ENCODE measurements at regions not wholly inside any gene's neighbourhood (a gene's known extent, or its start where the extent isn't known, plus 50 kb on each side); places are given as distances from the start of the nearest gene placed in this dataset.
"Not testable (repeated sequence)": the region's sequence is repeated elsewhere in the genome, so short reads cannot be mapped to it uniquely, and the experiment has no call there.

DNA sequence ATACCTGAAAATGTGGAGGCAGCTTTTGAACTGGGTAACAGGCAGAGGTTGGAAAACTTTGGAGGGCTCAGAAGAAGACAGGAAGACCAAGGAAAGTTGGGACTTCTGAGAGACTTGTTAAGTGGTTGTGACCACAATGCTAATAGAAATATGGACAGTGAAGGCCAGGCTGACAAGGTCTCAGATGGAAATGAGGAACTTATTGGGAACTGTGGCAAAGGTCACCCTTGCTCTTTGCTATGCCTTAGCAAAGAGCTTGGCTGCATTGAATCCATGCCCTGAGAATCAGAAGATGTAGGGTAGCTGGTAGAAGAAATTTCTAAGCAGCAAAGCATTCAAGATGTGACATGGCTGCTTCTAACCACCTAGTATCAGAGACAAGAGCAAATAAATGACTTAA lies 244.4 kb upstream of the ADRA1B start:
- TF ChIP-seq, protein P1, sequence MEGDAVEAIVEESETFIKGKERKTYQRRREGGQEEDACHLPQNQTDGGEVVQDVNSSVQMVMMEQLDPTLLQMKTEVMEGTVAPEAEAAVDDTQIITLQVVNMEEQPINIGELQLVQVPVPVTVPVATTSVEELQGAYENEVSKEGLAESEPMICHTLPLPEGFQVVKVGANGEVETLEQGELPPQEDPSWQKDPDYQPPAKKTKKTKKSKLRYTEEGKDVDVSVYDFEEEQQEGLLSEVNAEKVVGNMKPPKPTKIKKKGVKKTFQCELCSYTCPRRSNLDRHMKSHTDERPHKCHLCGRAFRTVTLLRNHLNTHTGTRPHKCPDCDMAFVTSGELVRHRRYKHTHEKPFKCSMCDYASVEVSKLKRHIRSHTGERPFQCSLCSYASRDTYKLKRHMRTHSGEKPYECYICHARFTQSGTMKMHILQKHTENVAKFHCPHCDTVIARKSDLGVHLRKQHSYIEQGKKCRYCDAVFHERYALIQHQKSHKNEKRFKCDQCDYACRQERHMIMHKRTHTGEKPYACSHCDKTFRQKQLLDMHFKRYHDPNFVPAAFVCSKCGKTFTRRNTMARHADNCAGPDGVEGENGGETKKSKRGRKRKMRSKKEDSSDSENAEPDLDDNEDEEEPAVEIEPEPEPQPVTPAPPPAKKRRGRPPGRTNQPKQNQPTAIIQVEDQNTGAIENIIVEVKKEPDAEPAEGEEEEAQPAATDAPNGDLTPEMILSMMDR (IDR thresholded peaks at IDR 0.05): no peak
- no peak for TF ChIP-seq ZFX (IDR thresholded peaks at IDR 0.05; ENCODE audit: borderline replicate concordance)
- H3K27ac ChIP-seq: no peak overlapping the region

DNA sequence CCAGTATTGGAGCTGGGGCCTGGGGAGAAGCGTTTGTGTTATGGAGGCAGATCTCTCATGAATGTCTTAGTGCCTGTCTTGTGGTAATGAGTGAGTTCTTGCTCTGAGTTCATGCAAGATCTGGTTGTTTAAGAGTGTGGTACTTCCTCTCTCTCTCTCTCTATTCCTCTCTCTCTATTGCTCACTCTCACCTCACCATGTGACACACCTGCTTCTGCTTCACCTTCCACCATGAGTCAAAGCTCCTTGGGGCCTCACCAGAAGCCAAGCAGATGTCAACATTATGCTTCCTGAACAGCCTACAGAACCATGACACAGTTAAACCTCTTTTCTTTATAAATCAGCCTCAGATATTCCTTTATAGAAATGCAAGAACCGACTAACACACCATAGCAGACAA lies 242.7 kb upstream of the ADRA1B start:
- no peak for TF ChIP-seq ZFX (IDR thresholded peaks at IDR 0.05; ENCODE audit: borderline replicate concordance)
- TF ChIP-seq, protein P1 (IDR thresholded peaks at IDR 0.05): no peak
- H3K27ac ChIP-seq: no peak overlapping the region

DNA sequence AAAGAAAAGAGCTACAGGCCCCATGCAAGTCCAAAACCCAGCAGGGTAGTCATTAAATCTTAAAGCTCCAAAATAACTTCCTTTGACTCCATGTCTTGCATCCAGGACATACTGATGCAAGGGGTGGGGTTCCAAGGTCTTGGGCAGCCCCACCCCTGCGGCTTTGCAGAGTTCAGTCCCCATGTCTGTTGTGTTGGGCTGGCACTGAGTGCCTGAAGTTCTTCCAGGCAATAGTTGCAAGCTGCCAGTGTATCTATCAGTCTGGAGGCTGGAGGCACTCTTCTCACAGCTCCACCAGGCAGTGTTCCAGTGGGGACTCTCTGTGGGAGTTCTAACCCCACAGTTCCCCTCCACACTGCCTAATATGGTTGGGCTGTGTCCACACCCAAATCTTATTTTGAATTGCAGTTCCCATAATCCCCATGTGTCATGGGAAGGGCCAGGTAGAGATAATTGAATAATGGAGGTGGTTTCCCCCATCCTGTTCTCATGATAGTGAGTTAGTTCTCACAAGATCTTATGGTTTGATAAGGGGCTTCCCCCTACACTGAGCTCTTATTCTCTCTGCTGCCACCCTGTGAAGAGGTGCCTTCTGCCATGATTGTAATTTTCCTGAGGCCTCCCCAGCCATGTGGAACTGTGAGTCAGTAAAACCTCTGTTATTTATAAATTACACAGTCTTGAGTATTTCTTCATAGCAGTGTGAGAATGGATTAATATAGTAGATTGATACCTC lies 237.5 kb upstream of the ADRA1B start:
- TF ChIP-seq ZFX (IDR thresholded peaks at IDR 0.05; ENCODE audit: borderline replicate concordance): no peak
- TF ChIP-seq, protein P1 (IDR thresholded peaks at IDR 0.05): no peak
- H3K27ac ChIP-seq: no peak overlapping the region

DNA sequence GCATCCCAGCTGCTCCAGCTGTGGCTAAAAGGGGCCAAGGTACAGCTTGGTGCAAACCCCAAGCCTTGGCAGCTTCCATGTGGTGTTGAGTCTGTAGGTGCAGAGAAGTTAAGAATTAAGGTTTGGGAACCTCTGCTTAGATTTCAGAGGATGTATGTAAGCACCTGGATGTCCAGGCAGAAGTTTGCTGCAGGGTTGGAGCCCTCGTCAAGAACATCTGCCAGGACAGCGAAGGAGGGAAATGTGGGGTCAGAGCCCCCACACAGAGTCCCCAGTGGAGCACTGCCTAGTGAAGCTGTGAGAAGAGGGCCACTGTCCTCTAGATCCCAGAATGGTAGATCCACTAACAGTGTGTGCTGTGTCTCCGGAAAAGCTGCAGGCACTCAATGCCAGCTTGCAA lies 236.2 kb upstream of the ADRA1B start:
- no peak for TF ChIP-seq ZFX (IDR thresholded peaks at IDR 0.05; ENCODE audit: borderline replicate concordance)
- TF ChIP-seq, protein P1 (IDR thresholded peaks at IDR 0.05): no peak
- no peak overlapping the region for H3K27ac ChIP-seq

DNA sequence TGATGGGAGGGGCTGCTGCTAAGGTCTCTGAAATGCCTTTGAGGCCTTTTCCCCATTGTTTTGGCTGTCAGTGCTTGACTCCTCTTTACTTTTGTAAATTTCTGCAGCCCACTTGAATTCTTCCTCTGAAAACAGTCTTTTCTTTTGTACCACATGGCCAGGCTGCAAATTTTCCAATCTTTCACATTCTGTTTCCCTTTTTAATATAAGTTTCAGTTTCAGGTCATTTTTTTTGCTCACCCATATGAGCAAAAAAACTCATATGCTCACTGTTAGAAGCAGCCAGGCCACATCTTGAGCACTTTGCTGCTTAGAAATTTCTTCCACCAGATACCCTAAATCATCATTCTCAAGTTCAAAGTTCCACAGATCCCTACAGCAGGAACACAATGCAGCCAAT lies 234.6 kb upstream of the ADRA1B start:
- no peak for TF ChIP-seq ZFX (IDR thresholded peaks at IDR 0.05; ENCODE audit: borderline replicate concordance)
- TF ChIP-seq, protein P1 (IDR thresholded peaks at IDR 0.05): no peak
- no peak overlapping the region for H3K27ac ChIP-seq

DNA sequence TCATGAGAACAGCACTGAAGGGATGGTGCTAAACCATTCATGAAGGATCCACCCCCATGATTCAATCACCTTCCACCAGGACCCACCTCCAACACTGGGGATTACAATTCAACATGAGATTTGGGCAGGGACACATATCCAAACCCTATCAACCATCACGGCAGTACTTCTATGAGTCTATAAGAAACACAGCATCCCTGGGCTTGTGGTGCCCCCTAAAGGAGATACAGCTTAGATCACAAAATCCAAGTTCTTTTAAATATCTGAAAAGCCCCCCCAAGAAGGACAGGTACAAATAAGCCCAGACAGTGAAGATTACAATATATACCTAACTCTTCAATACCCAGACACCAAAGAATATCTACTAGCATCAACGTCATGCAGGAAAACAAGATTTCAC lies 233.7 kb upstream of the ADRA1B start:
- TF ChIP-seq, protein P1 (IDR thresholded peaks at IDR 0.05): no peak
- no peak for TF ChIP-seq ZFX (IDR thresholded peaks at IDR 0.05; ENCODE audit: borderline replicate concordance)
- no peak overlapping the region for H3K27ac ChIP-seq

DNA sequence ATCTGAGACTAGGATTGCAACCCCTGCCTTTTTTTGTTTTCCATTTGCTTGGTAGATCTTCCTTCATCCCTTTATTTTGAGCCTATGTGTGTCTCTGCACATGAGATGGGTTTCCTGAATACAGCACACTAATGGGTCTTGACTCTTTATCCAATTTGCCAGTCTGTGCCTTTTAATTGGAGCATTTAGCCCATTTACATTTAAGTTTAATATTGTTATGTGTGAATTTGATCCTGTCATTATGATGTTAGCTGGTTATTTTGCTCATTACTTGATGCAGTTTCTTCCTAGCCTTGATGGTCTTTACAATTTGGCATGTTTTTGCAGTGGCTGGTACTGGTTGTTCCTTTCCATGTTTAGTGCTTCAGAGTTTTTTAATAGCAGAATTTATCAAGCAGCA lies 228.4 kb upstream of the ADRA1B start:
- not testable (repeated sequence) for H3K27ac ChIP-seq
